Testis (tissue), 2 donors: ENCODE measurements at regions not wholly inside any gene's neighbourhood (a gene's known extent, or its start where the extent isn't known, plus 50 kb on each side); places are given as distances from the start of the nearest gene placed in this dataset.

Experiments used
- CTCF ChIP-seq, 3 experiments: fragments of 450-650 bp in 2 of 3; fragments of 200-600 bp in 1 of 3; sonication (generic) in 1 of 3; IDR thresholded peaks; one replicate each; pipeline ENCODE4 v1.5.1; 2016 to 2019; ENCODE audit warnings: antibody characterized with exemption in 3 of 3, mild to moderate bottlenecking in 2 of 3, moderate library complexity in 1 of 3
- POLR2A ChIP-seq: fragments of 450-650 bp; IDR thresholded peaks from one replicate; pipeline ENCODE4 v1.6.1; 2017; ENCODE audit warnings: antibody characterized with exemption, mild to moderate bottlenecking, moderate library complexity

GRCh38 chr4:94399721-94400120, 52.0 kb upstream of the PDLIM5 start:
- TF ChIP-seq CTCF (IDR thresholded peaks at IDR 0.05) (no peak), POLR2A (no peak)
